ENCODE measurements at regions not wholly inside any gene's neighbourhood (a gene's known extent, or its start where the extent isn't known, plus 50 kb on each side); places are given as distances from the start of the nearest gene placed in this dataset.
"Not testable (repeated sequence)": the region's sequence is repeated elsewhere in the genome, so short reads cannot be mapped to it uniquely, and the experiment has no call there.

- no peak for DNase-seq
These were observed 178.5 kb downstream of the ACTR3 start for GRCh38 chr2:114068438-114068837.

- no peak for DNase-seq
These were observed 187.1 kb downstream of the ACTR3 start for GRCh38 chr2:114076961-114077360.

- DNase-seq: no peak
These were observed 189.6 kb downstream of the ACTR3 start for GRCh38 chr2:114079366-114080004.

GRCh38 chr2:114082731-114083433 is 193.0 kb downstream of the ACTR3 start:
- no peak for DNase-seq

GRCh38 chr2:114083717-114084387 is 194.0 kb downstream of the ACTR3 start:
- no peak for DNase-seq

GRCh38 chr2:114085238-114085637 is 195.3 kb downstream of the ACTR3 start:
- no peak for DNase-seq

- no peak for DNase-seq
These were observed 196.1 kb downstream of the ACTR3 start for GRCh38 chr2:114085992-114086391.

- DNase-seq: no peak
These were observed 199.9 kb downstream of the ACTR3 start for GRCh38 chr2:114089636-114090319.

GRCh38 chr2:114091010-114091409 is 201.1 kb downstream of the ACTR3 start:
- DNase-seq: no peak

- no peak for DNase-seq
These were observed 218.4 kb downstream of the ACTR3 start for GRCh38 chr2:114108249-114108648.

GRCh38 chr2:114108824-114109416 is 219.0 kb downstream of the ACTR3 start:
- DNase-seq: no peak

GRCh38 chr2:114111329-114111728 is 221.4 kb downstream of the ACTR3 start:
- no peak for DNase-seq

GRCh38 chr2:114113518-114113917 is 223.6 kb downstream of the ACTR3 start:
- no peak for DNase-seq

- no peak for DNase-seq
These were observed 228.2 kb downstream of the ACTR3 start for GRCh38 chr2:114118088-114118487.

- no peak for DNase-seq
These were observed 230.0 kb downstream of the ACTR3 start for GRCh38 chr2:114119862-114120261.

- no peak for DNase-seq
These were observed 233.0 kb downstream of the ACTR3 start for GRCh38 chr2:114122930-114123329.

- DNase-seq: no peak
These were observed 234.0 kb downstream of the ACTR3 start for GRCh38 chr2:114123925-114124324.

- no peak for DNase-seq
These were observed 237.5 kb downstream of the ACTR3 start for GRCh38 chr2:114127372-114127771.

GRCh38 chr2:114128263-114128662 is 238.4 kb downstream of the ACTR3 start:
- no peak for DNase-seq

- no peak for DNase-seq
These were observed 238.8 kb downstream of the ACTR3 start for GRCh38 chr2:114128725-114129124.

GRCh38 chr2:114132050-114132449 is 242.2 kb downstream of the ACTR3 start:
- not testable (repeated sequence) for DNase-seq

GRCh38 chr2:114134146-114134545 is 244.3 kb downstream of the ACTR3 start:
- no peak for DNase-seq

GRCh38 chr2:114139542-114139941 is 249.7 kb downstream of the ACTR3 start:
- no peak for DNase-seq
